ENCODE measurements at regions not wholly inside any gene's neighbourhood (a gene's known extent, or its start where the extent isn't known, plus 50 kb on each side); places are given as distances from the start of the nearest gene placed in this dataset.

- TF ChIP-seq CTCF (IDR thresholded peaks at IDR 0.05; ENCODE audit: insufficient read depth, low read depth, low read length) = no peak
- DNase-seq (ENCODE audit: low read depth) = no peak
- Histone ChIP-seq H3K36me3 (ENCODE audit: control insufficient read depth, insufficient read depth, low read length) (no peaks in the 10 kb centered on the region), H3K4me3 (ENCODE audit: low read depth, low read length) (no peak overlapping the region), H3K27me3 (ENCODE audit: control insufficient read depth, insufficient read depth, low read length) (no peaks in the 10 kb centered on the region)
- ChIA-PET POLR2A (no interaction called here), CTCF (no interaction called here)
These were observed 110.7 kb downstream of the SIPA1L2 start for GRCh38 chr1:232519186-232519585.

- DNase-seq (ENCODE audit: low read depth) = no peak
- H3K36me3 ChIP-seq (ENCODE audit: control insufficient read depth, insufficient read depth, low read length) = no peaks in the 10 kb centered on the region
- no peak overlapping the region for H3K4me3 ChIP-seq (ENCODE audit: low read depth, low read length)
- TF ChIP-seq CTCF (IDR thresholded peaks at IDR 0.05; ENCODE audit: insufficient read depth, low read depth, low read length) = no peak
- H3K27me3 ChIP-seq (ENCODE audit: control insufficient read depth, insufficient read depth, low read length) = no peaks in the 10 kb centered on the region
- POLR2A ChIA-PET = no interaction called here
- CTCF ChIA-PET = interaction anchor here (1.1 to 1.2 kb wide), 2 partner anchors 16 to 29 kb away, joined by 3 to 4 read pairs; no protein-coding TSS in a partner anchor
These were observed 111.6 kb downstream of the SIPA1L2 start for GRCh38 chr1:232518349-232518748.

GRCh38 chr1:232517204-232517603, 112.7 kb downstream of the SIPA1L2 start:
- TF ChIP-seq CTCF (IDR thresholded peaks at IDR 0.05; ENCODE audit: insufficient read depth, low read depth, low read length) = no peak
- ChIA-PET POLR2A (no interaction called here), CTCF (interaction anchor here (1.1 kb wide), 1 partner anchor 28 kb away, joined by 3 read pairs; no protein-coding TSS in a partner anchor)
- no peak for DNase-seq (ENCODE audit: low read depth)
- Histone ChIP-seq H3K36me3 (ENCODE audit: control insufficient read depth, insufficient read depth, low read length) (no peaks in the 10 kb centered on the region), H3K4me3 (ENCODE audit: low read depth, low read length) (no peak overlapping the region), H3K27me3 (ENCODE audit: control insufficient read depth, insufficient read depth, low read length) (no peaks in the 10 kb centered on the region)

- no peaks in the 10 kb centered on the region for H3K36me3 ChIP-seq (ENCODE audit: control insufficient read depth, insufficient read depth, low read length)
- ChIA-PET CTCF (no interaction called here), POLR2A (no interaction called here)
- DNase-seq (ENCODE audit: low read depth) = no peak
- TF ChIP-seq CTCF (IDR thresholded peaks at IDR 0.05; ENCODE audit: insufficient read depth, low read depth, low read length) = no peak
- H3K4me3 ChIP-seq (ENCODE audit: low read depth, low read length) = no peak overlapping the region
- H3K27me3 ChIP-seq (ENCODE audit: control insufficient read depth, insufficient read depth, low read length) = no peaks in the 10 kb centered on the region
These were observed 114.2 kb downstream of the SIPA1L2 start for GRCh38 chr1:232515706-232516105.

GRCh38 chr1:232512712-232513111, 117.2 kb downstream of the SIPA1L2 start:
- DNase-seq (ENCODE audit: low read depth) = no peak
- H3K36me3 ChIP-seq (ENCODE audit: control insufficient read depth, insufficient read depth, low read length) = no peaks in the 10 kb centered on the region
- no peak overlapping the region for H3K4me3 ChIP-seq (ENCODE audit: low read depth, low read length)
- CTCF ChIA-PET = no interaction called here
- POLR2A ChIA-PET = no interaction called here
- H3K27me3 ChIP-seq (ENCODE audit: control insufficient read depth, insufficient read depth, low read length) = no peaks in the 10 kb centered on the region
- TF ChIP-seq CTCF (IDR thresholded peaks at IDR 0.05; ENCODE audit: insufficient read depth, low read depth, low read length) = no peak
